HCT116 (cell line): ENCODE measurements at regions not wholly inside any gene's neighbourhood (a gene's known extent, or its start where the extent isn't known, plus 50 kb on each side); places are given as distances from the start of the nearest gene placed in this dataset.

Source experiments
- ATAC-seq: fragments of 200-7000 bp; cut with Tn5 transposase; 2 replicates; pipeline ENCODE4 v1.9.1; 2020; ENCODE audit warnings: mild to moderate bottlenecking, moderate library complexity
- BruUV-seq: library from RNA; stranded (reverse); fragments of 400-500 nt; replicated peaks from 2 replicates; lab custom pipeline; 2021; lab: Mats Ljungman, UMichigan
- CTCF ChIA-PET: fragments of 300-600 bp; sonication (Branson Sonifier 250); formaldehyde crosslinking; loops from one replicate; lab custom pipeline; 2021; ENCODE audit warnings: antibody characterized with exemption; lab: Charles Lee
- POLR2A ChIA-PET: fragments of 300-600, 350-600 bp; sonication (Branson Sonifier 250); formaldehyde crosslinking; loops from one replicate; lab custom pipeline; 2021; ENCODE audit warnings: antibody characterized with exemption; lab: Charles Lee
- RAD21 ChIA-PET, 2 experiments: fragments of 300-600 bp; sonication (Branson Sonifier 250); formaldehyde crosslinking; loops; one replicate each; lab custom pipeline; 2023; ENCODE audit warnings: low total read pairs in 2 of 2; ENCODE audit not compliant: uncharacterized antibody in 2 of 2, unreplicated experiment in 2 of 2, low non-redundant PET in 1 of 2; lab: Charles Lee
- DNase-seq: peaks from one replicate; pipeline ENCODE4 v3.0.0-alpha.2; 2010; ENCODE audit warnings: low read depth, low spot score
- H2AFZ ChIP-seq: fragments of 200-600 bp; shearing (Covaris generic), sonication (generic); 2 replicates; pipeline ENCODE4 v1.6.1; 2017; ENCODE audit warnings: low read depth, mixed run types, mixed read lengths, antibody characterized with exemption, low read length; ENCODE audit not compliant: poor library complexity, severe bottlenecking
- H3K27ac ChIP-seq: 2 replicates; pipeline ENCODE4 v1.5.1; 2012; ENCODE audit warnings: low read depth, low read length
- H3K27me3 ChIP-seq: fragments of 200-600 bp; sonication (generic); 2 replicates; pipeline ENCODE4 v1.6.1; 2016; ENCODE audit warnings: mixed run types, low read length, mixed read lengths; ENCODE audit not compliant: insufficient read depth
- H3K36me3 ChIP-seq, 2 experiments: fragments of 200-500 bp in 1 of 2; fragments of 200-600 bp in 1 of 2; sonication (Bioruptor generic) in 1 of 2; sonication (generic) in 1 of 2; 2 replicates each; pipeline versions ENCODE4 v1.5.1 to v1.6.1; 2014 to 2016; ENCODE audit warnings: low read length in 2 of 2, inconsistent platforms in 1 of 2, mixed read lengths in 1 of 2, mixed run types in 1 of 2; ENCODE audit not compliant: insufficient read depth in 2 of 2, control insufficient read depth in 1 of 2
- H3K4me1 ChIP-seq, 2 experiments: fragments of 200-600 bp in 1 of 2; sonication (generic) in 1 of 2; 2 replicates each; pipeline versions ENCODE4 v1.5.1 to v1.6.1; 2012 to 2017; ENCODE audit warnings: low read length in 2 of 2, inconsistent platforms in 1 of 2, mild to moderate bottlenecking in 1 of 2, mixed read lengths in 1 of 2, mixed run types in 1 of 2, moderate library complexity in 1 of 2; ENCODE audit not compliant: insufficient read depth in 2 of 2, control insufficient read depth in 1 of 2
- H3K4me2 ChIP-seq: fragments of 200-600 bp; sonication (generic); 2 replicates; pipeline ENCODE4 v1.6.1; 2017; ENCODE audit warnings: mixed run types, low read length, mixed read lengths
- H3K4me3 ChIP-seq, 2 experiments: fragments of 200-600 bp in 1 of 2; sonication (generic) in 1 of 2; replicated peaks in 1 of 2; 2 replicates each; pipeline ENCODE4 v1.5.1; 2011 to 2016; ENCODE audit warnings: low read length in 2 of 2, control low read depth in 1 of 2, low read depth in 1 of 2, mild to moderate bottlenecking in 1 of 2, mixed read lengths in 1 of 2, mixed run types in 1 of 2
- H3K79me2 ChIP-seq: fragments of 200-600 bp; sonication (generic); 2 replicates; pipeline ENCODE4 v1.6.1; 2017; ENCODE audit warnings: mild to moderate bottlenecking, mixed run types, low read length, moderate library complexity, mixed read lengths; ENCODE audit not compliant: insufficient read depth
- H3K9ac ChIP-seq: fragments of 200-600 bp; sonication (generic); 2 replicates; pipeline ENCODE4 v1.6.1; 2016; ENCODE audit warnings: low read length, mixed read lengths
- H3K9me2 ChIP-seq: fragments of 200-600 bp; sonication (generic), shearing (Covaris generic); 2 replicates; pipeline ENCODE4 v1.6.1; 2017; ENCODE audit warnings: mixed run types, mild to moderate bottlenecking, moderate library complexity; ENCODE audit not compliant: insufficient read depth
- H3K9me3 ChIP-seq, 2 experiments: fragments of 200-500 bp in 1 of 2; fragments of 200-600 bp in 1 of 2; sonication (Bioruptor generic) in 1 of 2; sonication (generic) in 1 of 2; 2 replicates each; pipeline ENCODE4 v1.6.1; 2014 to 2017; ENCODE audit warnings: low read length in 2 of 2, mixed read lengths in 2 of 2, inconsistent platforms in 1 of 2, low read depth in 1 of 2, mild to moderate bottlenecking in 1 of 2, mixed run types in 1 of 2, moderate library complexity in 1 of 2; ENCODE audit not compliant: control insufficient read depth in 1 of 2, insufficient read depth in 1 of 2
- H4K20me1 ChIP-seq: fragments of 200-600 bp; sonication (generic), shearing (Covaris generic); 2 replicates; pipeline ENCODE4 v1.6.1; 2017; ENCODE audit warnings: mixed run types, mild to moderate bottlenecking, moderate library complexity; ENCODE audit not compliant: insufficient read depth
- ATF3 ChIP-seq: IDR thresholded peaks from 2 replicates; pipeline ENCODE4 v1.6.1; 2012
- CTCF ChIP-seq, 3 experiments: fragments of 200-600 bp in 1 of 3; sonication (generic) in 1 of 3; IDR thresholded peaks in 2 of 3; conservative IDR thresholded peaks in 1 of 3; 2 replicates each; pipeline ENCODE4 v1.5.1; 2012 to 2017; ENCODE audit warnings: low read depth in 2 of 3, low read length in 2 of 3, antibody characterized with exemption in 1 of 3, borderline replicate concordance in 1 of 3, control low read depth in 1 of 3, mild to moderate bottlenecking in 1 of 3, mixed read lengths in 1 of 3, mixed run types in 1 of 3, moderate library complexity in 1 of 3; ENCODE audit not compliant: insufficient read depth in 1 of 3
- EGR1 ChIP-seq: IDR thresholded peaks from 2 replicates; pipeline ENCODE4 v1.6.1; 2012; ENCODE audit warnings: low read depth
- ELF1 ChIP-seq: IDR thresholded peaks from 2 replicates; pipeline ENCODE4 v1.6.1; 2012; ENCODE audit warnings: low read depth, borderline replicate concordance
- EZH2phosphoT487 ChIP-seq: fragments of 200-600 bp; IDR thresholded peaks from 2 replicates; pipeline ENCODE4 v1.6.1; 2018; ENCODE audit warnings: antibody characterized with exemption, borderline replicate concordance
- POLR2A ChIP-seq: IDR thresholded peaks from 2 replicates; pipeline ENCODE4 v1.7.0; 2011; ENCODE audit warnings: borderline replicate concordance; ENCODE audit not compliant: insufficient read depth, insufficient read length; ENCODE audit errors: extremely low read depth
- POLR2AphosphoS5 ChIP-seq: IDR thresholded peaks from 2 replicates; pipeline ENCODE4 v1.6.1; 2011; ENCODE audit warnings: mild to moderate bottlenecking, low read depth, low read length, moderate library complexity
- TCF7L2 ChIP-seq: IDR thresholded peaks from 2 replicates; pipeline ENCODE4 v1.7.0; 2011; ENCODE audit warnings: borderline replicate concordance, inconsistent platforms; ENCODE audit not compliant: insufficient read depth, insufficient read length; ENCODE audit errors: extremely low read depth
- YY1 ChIP-seq: IDR thresholded peaks from 2 replicates; pipeline ENCODE4 v1.6.1; 2011; ENCODE audit warnings: low read length, low read depth, moderate library complexity, mild to moderate bottlenecking; ENCODE audit not compliant: insufficient replicate concordance; ENCODE audit errors: extremely low read depth
- intact Hi-C: fragments of 100-400 bp; cut with micrococcal nuclease; formaldehyde crosslinking; loops from 2 replicates; pipeline ENCODE4 v1.10.0; 2022

- BruUV-seq, result no TSS peak
- DNase-seq, result no peak
- H4K20me1 ChIP-seq, result no peaks in the 10 kb centered on the region
- TF ChIP-seq YY1 (no peak), CTCF (IDR thresholded peaks at IDR 0.05 in 2 of 3, conservative IDR thresholded peaks at IDR 0.05 in 1 of 3; ENCODE audit: borderline replicate concordance in 1 of 3, insufficient read depth in 1 of 3, low read depth in 2 of 3, low read length in 2 of 3) (no peak), POLR2A (no peak), EGR1 (no peak), TCF7L2 (no peak), POLR2AphosphoS5 (no peak), ELF1 (no peak), ATF3 (no peak), EZH2phosphoT487 (no peak)
- TF ChIP-seq, all 23 proteins: peak for 0
- ChIA-PET RAD21 (no interaction called here), CTCF (no interaction called here), POLR2A (no interaction called here)
- intact Hi-C loops, result loop anchor here (10.0 kb wide), 1 partner anchor 1816 kb away; no protein-coding TSS in a partner anchor
- Histone ChIP-seq H2AFZ (no peak overlapping the region), H3K4me1 (no peaks in the 10 kb centered on the region), H3K79me2 (no peaks in the 10 kb centered on the region), H3K36me3 (no peaks in the 10 kb centered on the region), H3K9ac (no peak overlapping the region), H3K4me3 (no peak overlapping the region), H3K27ac (no peak overlapping the region), H3K4me2 (no peak overlapping the region), H3K27me3 (peaks cover 39% of the 10 kb centered on the region), H3K9me3 (no peaks in the 10 kb centered on the region), H3K9me2 (no peaks in the 10 kb centered on the region)
- ATAC-seq, result no peak
These were observed 97.0 kb upstream of the SPACA1 start for GRCh38 chr6:87950614-87951013.
